ENCODE measurements at regions not wholly inside any gene's neighbourhood (a gene's known extent, or its start where the extent isn't known, plus 50 kb on each side); places are given as distances from the start of the nearest gene placed in this dataset.

GRCh38 chr16:59759296-59759695 lies 1025.2 kb upstream of the GOT2 start:
- H3K4me3 ChIP-seq (ENCODE audit: low read length), result no peak overlapping the region
- no peak for TF ChIP-seq CTCF (conservative IDR thresholded peaks at IDR 0.05; ENCODE audit: low read length)
- no peak for DNase-seq (ENCODE audit: low read depth)

- no peak for DNase-seq (ENCODE audit: low read depth)
- no peak for TF ChIP-seq CTCF (conservative IDR thresholded peaks at IDR 0.05; ENCODE audit: low read length)
- no peak overlapping the region for H3K4me3 ChIP-seq (ENCODE audit: low read length)
Observed at GRCh38 chr16:59758848-59759247, 1024.7 kb upstream of the GOT2 start.

- no peak for DNase-seq (ENCODE audit: low read depth)
- H3K4me3 ChIP-seq (ENCODE audit: low read length), result no peak overlapping the region
- TF ChIP-seq CTCF (conservative IDR thresholded peaks at IDR 0.05; ENCODE audit: low read length), result no peak
Observed at GRCh38 chr16:59754854-59755253, 1020.7 kb upstream of the GOT2 start.

- DNase-seq (ENCODE audit: low read depth), result no peak
- TF ChIP-seq CTCF (conservative IDR thresholded peaks at IDR 0.05; ENCODE audit: low read length), result no peak
Observed at GRCh38 chr16:59749662-59750336, 1015.7 kb upstream of the GOT2 start.

GRCh38 chr16:59748531-59748930 lies 1014.4 kb upstream of the GOT2 start:
- DNase-seq (ENCODE audit: low read depth), result peak; percentile 15
- no peak overlapping the region for H3K4me3 ChIP-seq (ENCODE audit: low read length)
- no peak for TF ChIP-seq CTCF (conservative IDR thresholded peaks at IDR 0.05; ENCODE audit: low read length)

More at GRCh38 chr16:59749662-59750336, 1015.7 kb upstream of the GOT2 start:
- H3K4me3 ChIP-seq (ENCODE audit: low read length), result no peak overlapping the region

GRCh38 chr16:59743504-59743903 lies 1009.4 kb upstream of the GOT2 start:
- H3K4me3 ChIP-seq (ENCODE audit: low read length), result no peak overlapping the region
- DNase-seq (ENCODE audit: low read depth), result no peak
- no peak for TF ChIP-seq CTCF (conservative IDR thresholded peaks at IDR 0.05; ENCODE audit: low read length)

GRCh38 chr16:59740858-59741257 lies 1006.7 kb upstream of the GOT2 start:
- TF ChIP-seq CTCF (conservative IDR thresholded peaks at IDR 0.05; ENCODE audit: low read length), result no peak
- no peak overlapping the region for H3K4me3 ChIP-seq (ENCODE audit: low read length)
- DNase-seq (ENCODE audit: low read depth), result no peak

Measured in AG10803 (cell line).